Occipital lobe (tissue), 1 donor: ENCODE measurements at regions not wholly inside any gene's neighbourhood (a gene's known extent, or its start where the extent isn't known, plus 50 kb on each side); places are given as distances from the start of the nearest gene placed in this dataset.

Source experiments
- DNase-seq: peaks from one replicate; lab custom pipeline; 2025; lab: John Stamatoyannopoulos, UW

DNA sequence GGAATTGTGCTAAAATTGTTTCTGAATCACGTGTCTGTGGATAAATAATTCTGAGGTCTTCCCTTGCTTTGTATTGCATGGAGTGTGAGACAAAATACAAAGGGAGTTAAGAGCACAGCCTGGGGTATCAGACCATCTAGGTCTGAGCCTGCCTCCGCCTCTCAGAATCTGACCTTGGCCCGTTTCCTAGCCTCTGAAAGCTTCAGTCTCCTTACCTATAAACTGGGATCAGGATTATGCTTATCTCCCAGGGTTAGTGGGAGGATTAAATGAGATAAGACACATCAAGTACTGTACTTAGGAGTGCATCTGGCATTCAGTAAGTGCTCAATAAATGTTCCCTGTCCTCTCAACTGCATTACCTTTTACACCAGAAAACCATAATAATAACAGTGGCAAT lies 140.6 kb upstream of the TENM3 start:
- DNase-seq: no peak

DNA sequence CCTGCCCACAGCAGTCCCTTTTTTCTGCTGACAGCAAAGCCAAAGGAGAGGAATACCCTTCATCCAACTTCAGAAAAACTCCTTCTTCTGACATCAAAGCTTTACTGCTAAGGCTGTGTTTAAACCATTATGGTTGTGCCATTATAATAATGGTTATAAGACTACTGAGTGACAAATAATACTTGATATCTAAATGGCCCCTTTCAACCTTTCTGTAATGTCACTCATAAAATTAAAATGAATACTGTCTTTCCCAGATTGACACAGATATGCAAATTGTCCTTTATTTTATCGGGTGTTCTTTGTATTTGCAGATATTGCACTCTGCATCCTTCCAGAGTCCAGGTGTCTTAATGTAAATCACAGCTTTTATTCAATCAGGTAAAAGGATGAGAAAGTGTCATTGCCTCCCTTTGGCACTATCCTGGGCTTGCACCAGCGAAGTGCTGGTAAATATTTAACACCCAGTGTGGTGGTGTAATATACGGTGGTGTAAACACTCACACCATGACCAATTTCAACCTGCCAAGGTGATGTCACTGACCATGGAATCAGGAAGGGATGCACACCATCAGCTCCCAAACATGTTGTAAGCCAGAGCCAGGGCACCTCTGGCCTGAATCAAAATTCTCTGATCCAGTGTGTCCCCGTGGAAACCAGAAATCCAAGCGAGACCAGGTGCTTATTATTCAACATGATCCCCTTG lies 139.4 kb upstream of the TENM3 start:
- no peak for DNase-seq

DNA sequence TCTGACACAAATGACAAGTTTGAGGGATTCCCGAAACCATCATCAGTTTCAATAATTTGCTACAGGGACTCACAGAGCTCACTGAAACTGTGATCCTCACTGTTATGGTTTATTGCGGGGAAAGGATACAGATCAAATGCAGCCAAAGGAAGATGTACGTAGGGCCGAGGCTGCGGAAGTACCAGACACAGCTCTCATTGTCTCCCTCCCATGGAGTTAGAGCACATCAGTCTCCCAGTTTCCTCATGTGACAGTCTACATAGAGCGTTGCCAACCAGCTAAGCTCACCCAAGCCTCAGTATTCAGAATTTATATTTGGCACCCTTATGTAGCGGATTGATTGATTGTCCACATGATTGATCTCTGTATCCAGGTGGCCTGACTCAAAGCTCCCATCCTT lies 137.8 kb upstream of the TENM3 start:
- DNase-seq: no peak

DNA sequence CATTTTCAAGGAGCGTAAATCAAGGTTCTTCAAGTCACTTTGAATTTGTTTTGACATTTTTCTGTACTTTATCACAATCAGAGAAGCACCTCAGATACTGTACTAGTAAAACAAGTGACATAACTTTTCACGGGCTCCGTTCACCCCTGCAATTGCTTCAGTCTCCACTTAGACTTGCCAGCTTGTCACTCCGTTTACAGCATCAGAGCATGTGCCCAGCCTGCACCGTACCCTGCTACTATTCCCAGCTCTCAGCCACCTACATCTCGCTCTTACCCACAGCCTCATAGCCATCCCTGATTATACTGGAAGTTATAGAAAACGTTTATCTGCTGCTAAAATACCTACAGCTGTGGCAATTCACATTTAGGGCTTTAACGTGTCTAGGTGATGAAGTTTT lies 135.3 kb upstream of the TENM3 start:
- DNase-seq: no peak

DNA sequence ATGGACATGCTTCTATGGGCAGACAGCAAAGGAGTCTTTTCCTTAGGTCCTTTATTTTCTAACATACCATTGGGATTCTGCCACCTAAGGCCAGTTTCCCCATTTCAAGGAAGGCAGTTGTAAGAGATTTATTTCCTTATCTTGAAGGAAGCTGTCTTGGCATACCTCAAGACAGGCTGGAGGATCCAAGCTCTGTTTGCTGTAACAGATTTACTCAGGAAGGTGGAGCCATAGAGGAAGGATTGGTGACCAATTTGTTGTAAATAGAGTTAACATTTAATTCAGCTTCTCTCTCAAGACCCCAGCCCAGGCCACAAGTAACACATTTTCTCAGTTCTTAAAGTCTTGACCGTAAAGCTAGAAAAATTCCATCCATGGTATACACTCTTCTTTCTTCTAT lies 131.6 kb upstream of the TENM3 start:
- no peak for DNase-seq

DNA sequence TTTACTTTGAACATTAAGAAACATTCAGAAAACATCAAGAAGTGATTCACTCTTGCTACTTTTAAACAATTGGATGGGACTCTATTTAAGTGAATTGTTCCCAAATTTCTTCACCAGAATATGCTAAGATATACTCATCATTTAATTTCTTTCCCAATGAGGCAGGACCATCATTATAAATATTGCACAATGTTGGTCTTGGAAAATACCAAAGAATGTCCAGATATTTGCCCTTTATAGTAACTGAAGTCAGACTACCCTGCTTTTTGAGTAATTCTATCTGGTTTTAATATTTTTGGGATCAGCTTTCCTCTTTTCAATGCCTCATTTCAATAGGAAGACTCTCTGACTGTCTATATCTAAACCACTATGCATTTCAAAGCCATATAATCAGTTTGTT lies 129.4 kb upstream of the TENM3 start:
- DNase-seq: no peak

DNA sequence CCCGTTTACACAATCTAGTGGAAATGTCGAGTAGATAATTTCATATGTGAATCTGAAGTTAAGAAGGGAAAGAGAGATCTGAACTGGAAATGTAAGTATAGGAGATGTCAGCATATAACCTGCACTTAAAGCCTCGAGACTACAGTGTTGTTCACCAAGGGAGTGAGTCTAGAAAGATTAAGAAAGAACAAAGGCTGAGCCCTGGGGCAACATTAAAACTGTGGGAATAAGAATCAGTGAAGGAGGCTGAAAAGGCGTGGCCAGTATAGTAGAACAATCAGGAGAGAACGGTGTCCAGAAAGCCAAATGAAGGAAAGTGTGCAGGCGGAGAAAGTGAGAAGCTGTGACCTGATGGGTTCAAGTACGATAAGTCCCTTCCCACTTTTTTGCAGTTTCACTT lies 118.8 kb upstream of the TENM3 start:
- DNase-seq: no peak

DNA sequence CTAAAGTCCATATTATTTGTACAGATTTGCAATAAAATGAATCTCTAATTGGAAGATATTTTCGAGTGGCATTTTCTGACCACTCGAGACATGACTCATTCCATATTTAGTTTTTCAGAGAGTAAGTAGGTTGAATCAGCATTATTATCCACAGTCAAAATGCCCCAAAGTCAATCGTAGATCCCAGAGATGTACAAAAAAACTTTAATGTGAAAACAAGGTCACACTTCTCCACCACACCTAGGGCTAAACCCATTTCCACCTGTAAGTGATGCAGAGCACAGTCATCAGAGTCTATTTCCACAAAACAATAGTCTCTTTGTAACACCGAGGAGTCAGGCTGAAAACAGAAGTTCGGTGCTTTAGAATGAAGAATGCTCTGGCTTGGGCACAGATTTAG lies 117.1 kb upstream of the TENM3 start:
- DNase-seq: no peak

DNA sequence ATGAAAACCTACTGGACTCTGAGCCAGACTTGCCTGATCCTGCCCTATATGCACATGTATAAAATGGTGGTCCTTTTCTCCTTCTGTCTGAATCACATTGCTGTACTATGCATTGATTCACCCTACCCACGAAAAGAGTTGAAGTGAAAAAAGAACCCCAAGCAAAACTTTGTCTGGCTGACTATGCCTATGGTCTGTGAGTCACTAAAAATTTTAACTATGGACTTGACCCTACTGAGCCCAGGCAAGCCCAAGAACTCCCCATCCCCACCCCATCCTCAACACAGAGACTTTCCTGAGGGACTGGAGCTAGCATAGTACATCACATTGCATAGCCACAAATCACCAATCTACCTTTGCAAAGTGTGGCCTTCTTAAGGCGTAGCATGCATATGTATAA lies 116.6 kb upstream of the TENM3 start:
- no peak for DNase-seq

DNA sequence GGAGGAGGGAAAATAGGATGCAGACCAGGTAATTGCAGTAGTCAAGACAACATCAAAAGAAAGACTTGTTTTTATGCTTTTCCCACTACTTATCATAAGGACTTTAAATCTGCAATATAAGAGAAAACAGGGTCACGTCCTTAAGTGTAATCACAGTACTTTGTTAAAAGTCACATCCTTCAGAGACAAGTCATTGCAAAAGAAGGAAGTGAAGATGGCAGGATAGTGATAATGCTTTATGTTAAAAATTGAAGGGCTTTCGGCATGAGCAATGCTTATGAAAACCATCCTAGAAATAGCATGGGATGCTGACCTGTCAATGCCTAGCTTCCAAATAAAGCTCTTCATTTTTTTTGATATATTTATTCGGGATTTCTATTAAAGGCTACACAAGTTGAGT lies 110.2 kb upstream of the TENM3 start:
- DNase-seq: no peak

DNA sequence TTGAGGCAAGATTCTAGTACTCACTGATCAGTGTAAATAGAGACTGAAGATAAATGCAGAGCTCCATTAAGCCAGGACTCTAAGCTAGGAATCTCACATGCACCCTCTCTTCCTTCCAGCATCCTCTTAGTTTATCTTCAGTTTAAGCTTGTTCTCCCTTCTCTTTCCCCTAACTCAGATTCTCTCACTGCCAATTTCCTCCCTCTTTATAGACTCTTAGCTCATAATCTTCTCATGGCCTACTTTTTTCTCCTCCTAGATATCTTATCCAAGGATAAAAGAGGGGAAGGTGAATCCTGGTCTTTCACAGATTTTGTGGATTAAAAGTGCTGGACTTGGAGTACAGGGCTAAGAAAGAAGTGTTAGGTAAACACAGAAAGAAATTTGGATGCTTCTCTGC lies 108.9 kb upstream of the TENM3 start:
- no peak for DNase-seq

DNA sequence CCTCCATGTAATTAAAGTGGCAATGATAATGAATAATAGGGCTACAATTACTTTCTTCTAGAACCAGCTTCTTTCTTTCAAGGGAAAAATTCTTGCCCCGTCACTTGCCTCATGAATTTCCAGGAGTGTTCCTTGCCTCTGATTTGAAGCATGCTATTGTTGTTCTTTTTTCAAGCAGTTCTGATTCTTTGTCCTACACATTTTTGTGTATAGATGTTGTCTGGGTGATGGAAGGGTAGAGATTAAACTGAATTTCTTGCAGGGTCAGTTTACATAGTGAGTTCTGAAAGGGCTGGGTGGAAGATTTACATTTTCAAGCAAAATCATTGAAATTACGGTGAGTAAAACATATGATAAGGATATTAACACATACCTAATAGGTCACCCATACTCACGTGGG lies 107.0 kb upstream of the TENM3 start:
- no peak for DNase-seq

DNA sequence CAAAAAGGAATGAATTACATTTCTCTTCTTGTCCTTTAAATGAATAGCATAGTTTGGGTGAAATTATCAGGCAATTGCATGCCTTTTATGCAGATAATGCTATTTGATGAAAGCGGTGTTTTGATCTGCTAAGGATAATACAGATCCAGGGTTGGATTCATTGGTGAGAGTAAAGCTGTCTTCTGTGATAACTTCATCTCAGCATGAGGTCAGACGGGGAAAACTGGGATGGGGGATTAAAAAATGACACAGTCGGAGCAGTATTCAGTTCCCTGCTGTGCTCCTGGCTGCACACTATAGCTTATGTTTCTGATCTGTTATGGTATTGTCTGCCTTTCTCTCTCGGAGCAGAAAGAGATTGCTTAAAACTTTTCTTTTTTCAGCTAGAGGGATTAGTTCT lies 105.9 kb upstream of the TENM3 start:
- no peak for DNase-seq

DNA sequence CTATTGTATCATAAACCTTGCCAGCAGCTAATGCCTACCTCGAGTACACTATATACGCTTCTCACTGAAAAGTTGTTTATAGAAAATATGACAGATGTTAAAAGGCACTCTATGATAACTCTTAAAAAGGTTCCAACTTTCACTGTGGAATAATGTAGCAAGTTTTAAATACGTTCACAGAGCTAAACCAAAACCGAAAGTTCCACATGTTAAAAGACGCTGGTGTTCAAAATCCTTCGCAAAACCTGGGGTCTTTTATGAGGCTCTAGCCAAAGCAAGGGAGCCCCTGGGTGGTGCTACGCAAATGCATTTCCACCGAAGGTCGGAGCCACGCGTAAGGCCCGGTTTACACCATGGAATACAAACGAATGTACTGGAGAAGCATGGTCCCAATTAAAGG lies 103.7 kb upstream of the TENM3 start:
- DNase-seq: no peak

DNA sequence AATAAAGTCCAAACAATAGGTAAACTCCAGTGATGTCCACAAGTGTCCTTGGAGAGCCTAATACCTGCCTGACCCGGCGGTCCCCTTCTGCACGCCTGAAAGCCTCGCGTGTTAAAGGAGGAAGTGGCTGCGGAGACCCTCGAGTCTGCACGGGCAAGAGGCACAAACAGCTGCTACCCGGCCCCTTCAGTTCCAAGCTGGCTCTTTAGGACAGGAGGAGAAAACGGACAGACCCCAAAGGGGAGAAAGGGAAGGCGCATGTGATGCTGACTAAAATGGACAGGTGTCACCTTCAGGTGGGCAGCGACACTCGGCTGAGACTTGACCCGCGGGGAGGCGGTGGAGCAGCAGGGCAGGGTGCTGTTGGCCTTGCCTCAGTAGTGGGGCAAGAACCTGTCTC lies 102.7 kb upstream of the TENM3 start:
- no peak for DNase-seq

DNA sequence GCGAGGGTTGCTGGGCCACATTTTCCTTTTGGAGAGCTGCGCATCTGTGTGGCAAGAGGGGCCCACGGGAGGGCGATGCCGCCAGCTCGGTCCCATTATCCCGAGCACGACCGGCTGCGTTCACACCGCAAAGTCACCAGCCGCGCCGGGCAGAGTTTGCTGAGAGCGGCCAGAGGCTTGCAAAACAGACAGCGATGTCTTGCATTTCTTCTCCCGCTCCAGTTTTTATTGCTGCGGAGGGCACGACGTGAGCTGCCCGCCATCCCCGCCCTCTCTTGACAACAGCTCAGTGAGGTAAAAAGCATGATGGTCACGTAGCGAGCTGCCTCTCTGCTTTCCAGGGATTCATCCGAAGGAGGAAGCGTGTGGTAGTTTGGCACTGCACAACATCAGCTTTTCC lies 102.1 kb upstream of the TENM3 start:
- DNase-seq: no peak

DNA sequence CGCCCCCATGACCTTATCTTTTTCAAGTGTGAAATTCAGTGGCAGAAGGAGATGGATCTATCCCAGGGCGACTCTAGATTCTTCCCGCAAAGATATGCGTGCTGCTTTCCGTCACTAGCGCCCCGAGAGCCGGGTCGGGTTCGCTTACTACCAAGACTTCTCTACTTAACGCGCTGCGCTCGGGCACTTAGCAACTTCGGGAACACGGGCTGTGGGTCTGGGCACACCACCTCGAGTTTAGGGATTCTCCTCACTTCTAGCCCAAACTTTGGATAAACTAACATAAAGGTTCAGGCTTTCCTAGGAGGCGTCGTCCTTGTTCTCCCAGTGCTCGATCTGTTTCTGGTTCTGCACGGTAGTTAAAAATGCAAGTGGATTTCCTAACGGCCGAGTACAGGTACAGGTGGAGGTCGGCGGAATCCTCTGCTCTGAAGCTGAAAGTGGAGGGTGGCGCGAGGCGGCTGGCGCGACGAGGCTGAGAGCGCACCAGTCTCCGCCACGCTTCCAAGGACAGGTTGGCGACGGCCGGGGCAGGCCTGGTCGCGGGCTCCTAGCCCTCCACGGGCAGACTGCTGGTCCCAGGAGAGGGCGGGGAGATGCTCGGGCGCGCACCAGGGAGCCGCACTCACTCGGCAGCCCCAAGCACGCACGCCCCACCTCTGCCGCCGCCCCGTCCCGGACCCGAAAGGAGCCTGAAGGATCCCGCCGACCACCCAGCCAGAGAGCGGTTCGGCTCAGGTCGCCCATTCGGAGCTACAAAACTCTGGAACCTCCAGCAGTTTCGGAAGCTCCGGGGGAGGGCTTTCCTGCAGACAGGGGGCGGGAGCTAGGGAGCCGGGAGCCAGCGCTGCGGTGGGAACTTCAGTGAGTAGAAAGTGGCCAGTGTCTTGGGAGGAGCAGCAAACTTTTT lies 100.8 kb upstream of the TENM3 start:
- DNase-seq: no peak

DNA sequence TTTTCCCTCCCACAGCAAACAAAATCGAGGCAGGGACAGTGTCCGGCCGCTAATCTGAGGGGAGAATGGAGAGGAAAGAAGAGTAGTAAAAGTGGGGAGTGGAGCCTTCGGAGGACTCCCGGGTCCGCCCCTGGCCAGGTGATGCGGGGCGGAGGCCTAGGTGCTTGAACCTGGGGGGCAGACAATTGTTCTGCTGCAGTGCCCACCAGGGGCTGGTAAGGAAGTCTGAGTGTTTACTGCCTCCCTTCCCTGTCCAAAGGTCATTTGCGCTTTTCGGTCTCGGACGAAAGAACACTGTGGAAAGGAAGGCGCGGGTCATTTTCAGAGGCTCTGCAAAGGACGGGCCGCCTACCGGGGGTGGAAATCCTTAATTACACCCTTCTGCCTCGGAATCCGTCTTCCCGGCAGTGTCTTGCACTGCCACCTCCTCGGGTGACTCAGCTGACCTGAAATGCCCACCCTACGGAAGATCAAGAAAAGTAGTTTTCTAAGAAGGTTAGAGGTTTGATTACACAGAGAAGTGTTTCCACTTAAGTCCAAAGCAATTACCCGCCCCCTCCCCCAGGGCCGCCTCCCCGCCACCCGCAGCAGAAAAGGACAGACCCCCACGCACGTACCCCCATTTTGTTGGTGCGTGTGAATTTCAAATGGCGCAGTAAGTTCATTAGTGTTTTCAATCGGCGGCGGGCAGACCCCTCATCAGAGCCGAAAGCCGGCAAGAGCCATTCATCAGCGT lies 99.9 kb upstream of the TENM3 start:
- DNase-seq: no peak

DNA sequence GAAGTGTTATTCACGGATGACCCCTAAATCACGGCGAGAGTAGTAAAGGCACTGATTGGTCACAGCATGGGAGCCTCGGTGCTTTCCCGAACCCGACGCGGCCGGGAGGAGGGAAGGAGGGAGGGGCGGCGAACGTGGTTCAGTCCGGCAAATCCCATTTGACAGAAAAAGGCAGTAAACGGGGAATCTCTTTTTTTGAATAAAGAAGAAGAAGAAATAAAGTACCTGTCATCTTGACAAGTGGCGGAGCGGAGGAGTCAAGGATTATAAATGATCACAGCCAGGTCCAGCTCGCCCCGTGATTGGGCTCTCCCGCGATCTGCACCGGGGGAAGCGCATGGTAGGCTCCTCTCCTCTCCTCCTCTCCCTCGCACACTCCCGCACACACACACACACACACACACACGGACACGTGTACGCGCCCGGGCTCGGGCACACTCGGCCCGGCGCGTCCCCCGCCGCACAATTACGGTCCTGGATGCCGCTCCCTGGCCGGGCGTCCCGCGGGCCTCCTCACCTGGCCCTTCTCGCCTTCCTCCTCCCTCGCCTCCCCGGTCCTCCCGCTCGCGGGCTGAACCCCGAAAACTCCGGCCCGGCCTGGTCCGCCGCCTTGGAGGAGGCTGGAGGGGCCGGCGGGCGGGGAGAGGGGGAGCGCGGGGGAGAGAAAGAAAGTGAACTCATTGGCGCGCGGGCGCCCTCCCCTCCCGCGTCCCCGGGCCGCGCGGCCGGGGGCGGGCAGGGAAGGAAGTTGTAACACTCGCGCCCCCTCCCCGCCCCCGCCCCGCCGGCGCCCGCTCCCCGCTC lies 99.2 kb upstream of the TENM3 start:
- no peak for DNase-seq

DNA sequence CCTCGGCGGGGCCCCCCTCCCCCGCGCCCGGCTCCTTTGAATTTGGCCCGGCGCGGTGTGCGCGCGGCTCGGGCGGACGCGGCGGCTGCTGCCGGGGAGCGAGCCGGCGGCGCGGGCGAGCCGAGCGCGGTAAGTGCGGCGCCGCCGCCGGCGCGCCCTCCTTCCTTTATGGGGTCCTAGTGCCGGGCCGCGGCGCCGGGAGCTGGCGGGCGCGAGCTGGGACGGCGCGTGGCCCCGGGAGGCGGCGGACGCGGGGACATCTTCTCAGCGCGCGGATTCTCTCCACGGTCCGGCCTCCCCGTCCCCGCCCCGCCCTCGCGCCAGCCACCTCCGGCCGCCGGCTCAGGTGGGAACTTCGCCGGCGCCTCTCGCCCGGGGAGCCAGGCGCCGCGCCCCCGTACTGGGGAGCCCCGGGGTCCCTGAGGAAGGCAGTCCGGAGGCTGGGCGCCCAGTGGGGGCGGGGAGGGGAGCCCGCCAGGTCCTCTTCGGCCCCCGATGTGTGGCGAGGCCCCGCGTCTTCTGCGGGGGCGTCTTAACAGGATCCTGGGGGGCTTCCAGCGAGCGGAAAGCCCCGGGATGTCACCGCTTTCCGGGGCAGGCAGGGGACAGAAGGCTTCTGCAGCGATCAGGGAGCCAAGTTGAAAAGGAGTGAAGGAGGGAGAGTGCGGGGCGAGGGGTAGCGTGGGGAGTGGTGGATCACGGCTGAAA lies 98.4 kb upstream of the TENM3 start:
- no peak for DNase-seq

DNA sequence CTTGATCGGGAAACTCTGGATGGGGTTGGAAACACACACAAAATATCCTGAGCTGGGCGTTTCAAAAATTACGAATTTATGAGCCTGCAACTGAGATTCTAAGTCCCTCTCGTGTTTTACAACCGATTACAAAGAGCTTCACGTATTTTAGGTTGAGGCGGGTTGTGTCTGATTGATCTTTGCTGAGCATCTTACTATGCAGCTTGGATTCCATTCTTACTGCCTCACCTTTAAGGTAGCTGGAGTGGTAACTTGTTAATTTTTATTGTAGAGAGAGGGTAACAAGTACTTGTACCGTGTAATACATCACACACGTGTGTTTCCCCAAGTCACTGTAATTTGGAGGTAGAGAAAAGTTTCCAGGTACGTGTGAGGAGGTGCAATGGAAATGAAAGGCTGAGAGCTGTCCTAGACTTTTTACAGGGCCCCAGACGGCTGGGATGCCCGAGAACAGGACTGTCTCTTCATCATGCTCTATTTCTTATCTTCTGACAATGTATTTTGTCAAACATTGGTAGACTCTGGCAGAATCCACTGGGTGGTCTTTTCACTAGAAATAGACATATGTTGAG lies 97.8 kb upstream of the TENM3 start:
- DNase-seq: no peak
